ENCODE measurements at regions not wholly inside any gene's neighbourhood (a gene's known extent, or its start where the extent isn't known, plus 50 kb on each side); places are given as distances from the start of the nearest gene placed in this dataset.
"Not testable (repeated sequence)": the region's sequence is repeated elsewhere in the genome, so short reads cannot be mapped to it uniquely, and the experiment has no call there.

DNA sequence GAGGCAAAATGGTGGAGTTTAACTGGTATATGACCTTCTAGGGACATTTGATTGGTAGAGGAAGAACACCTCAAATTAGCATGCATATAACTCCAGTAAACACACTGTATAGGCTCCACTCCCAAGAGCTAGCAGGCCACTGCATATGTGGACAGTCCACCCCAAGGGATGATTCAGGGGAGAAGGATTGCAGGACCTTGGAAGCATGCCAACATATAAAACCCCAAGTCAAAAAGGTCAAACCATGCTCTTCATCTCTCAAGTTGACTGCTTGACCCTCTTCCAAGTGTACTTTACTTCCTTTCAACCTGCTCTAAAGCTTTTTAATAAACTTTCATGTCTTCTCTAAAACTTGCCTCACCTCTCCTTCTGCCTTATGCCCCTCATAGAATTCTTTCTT, 459.9 kb upstream of the CCDC179 start:
- H3K4me1 ChIP-seq (ENCODE audit: control insufficient read depth, insufficient read depth, low read length): no peaks in the 10 kb centered on the region
- H3K36me3 ChIP-seq (ENCODE audit: control insufficient read depth, insufficient read depth, low read length): no peaks in the 10 kb centered on the region
- no peak overlapping the region for H3K4me3 ChIP-seq (ENCODE audit: low read length)
- no peak overlapping the region for H3K9ac ChIP-seq (ENCODE audit: low read length)
- H3K9me3 ChIP-seq (ENCODE audit: control insufficient read depth, low read length): no peaks in the 10 kb centered on the region
- H3K27me3 ChIP-seq (ENCODE audit: control insufficient read depth, insufficient read depth, low read length): no peaks in the 10 kb centered on the region

DNA sequence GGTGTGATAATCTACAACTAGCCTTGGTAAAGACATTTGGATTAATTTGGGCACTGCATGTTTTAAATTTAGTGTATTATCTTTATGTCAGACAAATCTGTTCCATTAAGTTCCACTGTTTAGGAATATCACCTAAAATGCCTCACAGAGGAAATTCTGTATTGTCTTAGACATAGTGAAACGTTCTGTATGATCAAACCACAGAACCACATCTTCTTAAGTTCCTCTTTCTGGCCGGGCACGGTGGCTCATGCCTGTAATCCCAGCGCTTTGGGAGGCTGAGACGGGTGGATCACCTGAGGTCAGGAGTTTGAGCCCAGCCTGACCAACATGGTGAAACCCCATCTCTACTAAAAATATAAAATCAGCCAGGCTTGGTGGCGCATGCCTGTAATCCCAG, 475.3 kb upstream of the CCDC179 start:
- not testable (repeated sequence) for H3K27me3 ChIP-seq (ENCODE audit: control insufficient read depth, insufficient read depth, low read length); H3K9me3 ChIP-seq (ENCODE audit: control insufficient read depth, low read length); H3K9ac ChIP-seq (ENCODE audit: low read length); H3K36me3 ChIP-seq (ENCODE audit: control insufficient read depth, insufficient read depth, low read length); H3K4me1 ChIP-seq (ENCODE audit: control insufficient read depth, insufficient read depth, low read length); H3K4me3 ChIP-seq (ENCODE audit: low read length)

GRCh38 chr11:23336961-23337360, 476.7 kb upstream of the CCDC179 start:
- Histone ChIP-seq H3K4me3 (ENCODE audit: low read length) (no peak overlapping the region), H3K4me1 (ENCODE audit: control insufficient read depth, insufficient read depth, low read length) (no peaks in the 10 kb centered on the region), H3K9ac (ENCODE audit: low read length) (no peak overlapping the region), H3K9me3 (ENCODE audit: control insufficient read depth, low read length) (no peaks in the 10 kb centered on the region), H3K36me3 (ENCODE audit: control insufficient read depth, insufficient read depth, low read length) (no peaks in the 10 kb centered on the region), H3K27me3 (ENCODE audit: control insufficient read depth, insufficient read depth, low read length) (no peaks in the 10 kb centered on the region)

DNA sequence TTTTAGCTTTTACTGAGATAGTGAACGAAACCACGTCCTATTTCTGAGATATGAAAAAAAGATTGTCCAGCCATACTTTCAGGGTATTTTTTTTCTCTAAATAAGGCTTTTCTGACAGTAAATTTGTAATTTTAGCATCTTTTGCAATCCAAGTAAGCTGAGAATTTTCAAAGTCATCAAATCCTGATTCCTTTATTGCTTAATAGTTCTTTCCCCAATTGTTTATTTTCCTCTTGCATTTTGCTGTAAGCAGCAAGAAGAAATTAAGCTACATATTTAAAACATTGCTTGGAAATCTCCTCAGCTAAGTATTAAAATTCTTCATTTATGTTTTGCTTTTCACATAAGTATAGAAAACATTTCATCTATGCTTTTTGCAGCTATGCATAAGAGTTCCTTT, 493.3 kb upstream of the CCDC179 start:
- Histone ChIP-seq H3K4me1 (ENCODE audit: control insufficient read depth, insufficient read depth, low read length) (no peaks in the 10 kb centered on the region), H3K9ac (ENCODE audit: low read length) (no peak overlapping the region), H3K4me3 (ENCODE audit: low read length) (no peak overlapping the region), H3K36me3 (ENCODE audit: control insufficient read depth, insufficient read depth, low read length) (no peaks in the 10 kb centered on the region), H3K27me3 (ENCODE audit: control insufficient read depth, insufficient read depth, low read length) (no peaks in the 10 kb centered on the region), H3K9me3 (ENCODE audit: control insufficient read depth, low read length) (no peaks in the 10 kb centered on the region)

GRCh38 chr11:23359297-23359696, 499.0 kb upstream of the CCDC179 start:
- no peak overlapping the region for H3K9ac ChIP-seq (ENCODE audit: low read length)
- no peaks in the 10 kb centered on the region for H3K9me3 ChIP-seq (ENCODE audit: control insufficient read depth, low read length)
- no peak overlapping the region for H3K4me3 ChIP-seq (ENCODE audit: low read length)
- no peaks in the 10 kb centered on the region for H3K27me3 ChIP-seq (ENCODE audit: control insufficient read depth, insufficient read depth, low read length)
- no peaks in the 10 kb centered on the region for H3K4me1 ChIP-seq (ENCODE audit: control insufficient read depth, insufficient read depth, low read length)
- no peaks in the 10 kb centered on the region for H3K36me3 ChIP-seq (ENCODE audit: control insufficient read depth, insufficient read depth, low read length)

GRCh38 chr11:23364076-23364475, 503.8 kb upstream of the CCDC179 start:
- Histone ChIP-seq H3K9ac (ENCODE audit: low read length) (no peak overlapping the region), H3K4me1 (ENCODE audit: control insufficient read depth, insufficient read depth, low read length) (no peaks in the 10 kb centered on the region), H3K9me3 (ENCODE audit: control insufficient read depth, low read length) (no peaks in the 10 kb centered on the region), H3K36me3 (ENCODE audit: control insufficient read depth, insufficient read depth, low read length) (no peaks in the 10 kb centered on the region), H3K27me3 (ENCODE audit: control insufficient read depth, insufficient read depth, low read length) (no peaks in the 10 kb centered on the region), H3K4me3 (ENCODE audit: low read length) (no peak overlapping the region)

DNA sequence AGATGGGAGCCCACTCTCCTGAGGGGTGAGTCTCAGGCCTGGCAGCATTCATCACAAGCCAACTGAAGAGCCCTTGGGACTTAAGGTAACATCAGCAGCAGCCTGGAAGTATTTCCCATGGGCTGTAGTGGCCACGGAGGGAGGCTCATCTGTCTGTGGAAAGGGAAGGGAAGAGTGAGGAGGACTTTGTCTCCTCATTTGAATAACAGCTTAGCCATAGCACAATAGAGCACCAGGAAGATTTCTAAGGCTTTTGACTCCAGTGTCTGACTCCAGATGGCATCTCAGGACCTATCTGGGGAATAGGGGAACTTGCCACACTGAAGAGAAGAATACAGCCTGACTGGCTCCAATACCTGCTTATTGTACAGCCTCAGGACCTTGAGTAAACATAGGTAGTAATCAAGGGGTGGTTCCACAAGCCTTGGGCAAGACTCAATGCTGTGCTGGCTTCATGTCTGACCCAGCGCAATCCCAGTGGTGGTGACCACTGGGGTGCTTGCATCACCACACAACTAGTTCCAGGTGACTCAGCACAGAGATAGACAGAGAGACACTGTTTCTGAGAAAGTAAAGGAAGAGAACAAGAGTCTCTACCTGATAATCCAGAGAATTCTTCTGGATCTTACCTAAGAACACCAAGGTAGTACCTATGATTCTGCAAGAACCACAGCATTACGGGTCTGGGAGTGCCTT, 510.5 kb upstream of the CCDC179 start:
- H3K9ac ChIP-seq (ENCODE audit: low read length): no peak overlapping the region
- H3K27me3 ChIP-seq (ENCODE audit: control insufficient read depth, insufficient read depth, low read length): no peaks in the 10 kb centered on the region

GRCh38 chr11:23377909-23378308, 517.6 kb upstream of the CCDC179 start:
- no peaks in the 10 kb centered on the region for H3K9me3 ChIP-seq (ENCODE audit: control insufficient read depth, low read length)
- H3K36me3 ChIP-seq (ENCODE audit: control insufficient read depth, insufficient read depth, low read length): no peaks in the 10 kb centered on the region
- H3K27me3 ChIP-seq (ENCODE audit: control insufficient read depth, insufficient read depth, low read length): no peaks in the 10 kb centered on the region
- no peak overlapping the region for H3K9ac ChIP-seq (ENCODE audit: low read length)
- H3K4me1 ChIP-seq (ENCODE audit: control insufficient read depth, insufficient read depth, low read length): no peaks in the 10 kb centered on the region
- H3K4me3 ChIP-seq (ENCODE audit: low read length): no peak overlapping the region

More for the DNA sequence above, 510.5 kb upstream of the CCDC179 start:
- no peaks in the 10 kb centered on the region for H3K4me1 ChIP-seq (ENCODE audit: control insufficient read depth, insufficient read depth, low read length)
- no peaks in the 10 kb centered on the region for H3K36me3 ChIP-seq (ENCODE audit: control insufficient read depth, insufficient read depth, low read length)
- no peaks in the 10 kb centered on the region for H3K9me3 ChIP-seq (ENCODE audit: control insufficient read depth, low read length)
- no peak overlapping the region for H3K4me3 ChIP-seq (ENCODE audit: low read length)

- Histone ChIP-seq H3K9ac (ENCODE audit: low read length) (no peak overlapping the region), H3K4me3 (ENCODE audit: low read length) (no peak overlapping the region), H3K27me3 (ENCODE audit: control insufficient read depth, insufficient read depth, low read length) (no peaks in the 10 kb centered on the region), H3K4me1 (ENCODE audit: control insufficient read depth, insufficient read depth, low read length) (peaks cover 6% of the 10 kb centered on the region), H3K36me3 (ENCODE audit: control insufficient read depth, insufficient read depth, low read length) (no peaks in the 10 kb centered on the region), H3K9me3 (ENCODE audit: control insufficient read depth, low read length) (no peaks in the 10 kb centered on the region)
Measured at GRCh38 chr11:23391031-23391430, 530.8 kb upstream of the CCDC179 start.

DNA sequence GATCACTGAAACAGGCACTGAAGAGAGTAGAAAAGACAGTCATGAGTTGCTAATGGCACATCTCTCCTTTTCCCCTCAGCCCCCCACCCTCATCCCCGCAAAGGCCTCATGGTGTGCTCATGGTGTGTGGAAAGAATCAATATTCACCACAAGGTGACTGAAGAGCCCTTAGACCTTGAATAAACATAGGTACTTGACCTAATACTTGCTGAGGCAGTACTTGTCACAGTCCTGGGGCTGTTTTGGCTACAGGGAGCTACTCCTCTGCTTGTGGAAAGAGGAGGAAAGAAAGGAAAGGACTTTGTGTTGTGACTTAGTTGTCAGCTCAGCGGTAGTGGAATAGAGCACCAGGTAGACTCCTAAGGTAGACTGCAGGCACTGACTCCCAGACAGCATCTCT, 537.8 kb upstream of the CCDC179 start:
- Histone ChIP-seq H3K4me3 (ENCODE audit: low read length) (no peak overlapping the region), H3K9ac (ENCODE audit: low read length) (no peak overlapping the region), H3K9me3 (ENCODE audit: control insufficient read depth, low read length) (no peaks in the 10 kb centered on the region), H3K36me3 (ENCODE audit: control insufficient read depth, insufficient read depth, low read length) (no peaks in the 10 kb centered on the region), H3K27me3 (ENCODE audit: control insufficient read depth, insufficient read depth, low read length) (no peaks in the 10 kb centered on the region), H3K4me1 (ENCODE audit: control insufficient read depth, insufficient read depth, low read length) (peaks cover 4% of the 10 kb centered on the region)

DNA sequence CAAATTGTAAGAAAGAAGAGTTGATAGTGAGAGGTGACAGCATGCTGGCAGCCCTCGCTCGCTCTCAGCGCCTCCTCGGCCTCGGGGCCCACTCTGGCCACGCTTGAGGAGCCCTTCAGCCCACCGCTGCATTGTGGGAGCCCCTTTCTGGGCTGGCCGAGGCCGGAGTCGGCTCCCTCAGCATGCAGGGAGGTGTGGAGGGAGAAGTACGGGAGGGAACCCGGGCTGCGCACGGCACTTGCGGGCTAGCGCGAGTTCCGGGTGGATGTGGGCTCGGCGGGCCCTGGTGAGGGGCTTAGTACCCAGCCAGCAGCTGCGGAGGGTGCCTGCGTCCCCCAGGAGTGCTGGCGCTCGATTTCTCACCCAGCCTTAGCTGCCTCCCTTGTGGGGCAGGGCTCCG, 539.7 kb upstream of the CCDC179 start:
- Histone ChIP-seq H3K9ac (ENCODE audit: low read length) (no peak overlapping the region), H3K4me3 (ENCODE audit: low read length) (no peak overlapping the region), H3K9me3 (ENCODE audit: control insufficient read depth, low read length) (no peaks in the 10 kb centered on the region)

GRCh38 chr11:23403210-23404185, 543.2 kb upstream of the CCDC179 start:
- H3K9ac ChIP-seq (ENCODE audit: low read length): no peak overlapping the region
- H3K36me3 ChIP-seq (ENCODE audit: control insufficient read depth, insufficient read depth, low read length): no peaks in the 10 kb centered on the region
- no peak overlapping the region for H3K4me3 ChIP-seq (ENCODE audit: low read length)
- H3K9me3 ChIP-seq (ENCODE audit: control insufficient read depth, low read length): no peaks in the 10 kb centered on the region
- H3K27me3 ChIP-seq (ENCODE audit: control insufficient read depth, insufficient read depth, low read length): no peaks in the 10 kb centered on the region
- H3K4me1 ChIP-seq (ENCODE audit: control insufficient read depth, insufficient read depth, low read length): no peaks in the 10 kb centered on the region

More for the DNA sequence above, 539.7 kb upstream of the CCDC179 start:
- no peaks in the 10 kb centered on the region for H3K27me3 ChIP-seq (ENCODE audit: control insufficient read depth, insufficient read depth, low read length)
- H3K4me1 ChIP-seq (ENCODE audit: control insufficient read depth, insufficient read depth, low read length): no peaks in the 10 kb centered on the region
- no peaks in the 10 kb centered on the region for H3K36me3 ChIP-seq (ENCODE audit: control insufficient read depth, insufficient read depth, low read length)

All from mucosa of stomach (tissue), 1 donor.